Neuronal stem cell (in vitro differentiated cells): ENCODE measurements at regions not wholly inside any gene's neighbourhood (a gene's known extent, or its start where the extent isn't known, plus 50 kb on each side); places are given as distances from the start of the nearest gene placed in this dataset.

Experiments used
- DNase-seq: peaks from one replicate; pipeline ENCODE4 v3.0.0-alpha.2; 2013; ENCODE audit warnings: low spot score
- H2AFZ ChIP-seq: one replicate; pipeline ENCODE4 v1.6.1; 2013; ENCODE audit warnings: mild to moderate bottlenecking, low read length, inconsistent platforms
- H2AK5ac ChIP-seq: 2 replicates; pipeline ENCODE4 v1.6.1; 2013; ENCODE audit warnings: low read depth, mild to moderate bottlenecking, inconsistent platforms, low read length, moderate library complexity, mixed read lengths
- H2BK120ac ChIP-seq: 2 replicates; pipeline ENCODE4 v1.6.1; 2013; ENCODE audit warnings: low read depth, mild to moderate bottlenecking, inconsistent platforms, low read length, moderate library complexity, mixed read lengths
- H2BK12ac ChIP-seq: one replicate; pipeline ENCODE4 v1.6.1; 2013; ENCODE audit warnings: low read length, inconsistent platforms
- H2BK15ac ChIP-seq: 2 replicates; pipeline ENCODE4 v1.6.1; 2013; ENCODE audit warnings: mild to moderate bottlenecking, low read length, inconsistent platforms, mixed read lengths
- H2BK5ac ChIP-seq: one replicate; pipeline ENCODE4 v1.6.1; 2013; ENCODE audit warnings: inconsistent platforms, mild to moderate bottlenecking, low read length, moderate library complexity
- H3K14ac ChIP-seq: one replicate; pipeline ENCODE4 v1.6.1; 2013; ENCODE audit warnings: low read length, inconsistent platforms
- H3K18ac ChIP-seq: 2 replicates; pipeline ENCODE4 v1.6.1; 2013; ENCODE audit warnings: low read length, inconsistent platforms
- H3K23ac ChIP-seq: 2 replicates; pipeline ENCODE4 v1.6.1; 2013; ENCODE audit warnings: low read depth, mild to moderate bottlenecking, mixed read lengths, low read length, inconsistent platforms; ENCODE audit not compliant: poor library complexity
- H3K27ac ChIP-seq: replicated peaks from 3 replicates; pipeline ENCODE4 v1.5.1; 2013; ENCODE audit warnings: low read length, inconsistent platforms
- H3K27me3 ChIP-seq, 3 experiments: 2 replicates each; pipeline ENCODE4 v1.6.1; 2013; ENCODE audit warnings: low read length in 3 of 3, mild to moderate bottlenecking in 2 of 3, inconsistent platforms in 1 of 3, low read depth in 1 of 3, mixed read lengths in 1 of 3, moderate library complexity in 1 of 3; ENCODE audit not compliant: control insufficient read depth in 3 of 3, insufficient read depth in 3 of 3
- H3K36me3 ChIP-seq, 2 donors: replicated peaks in 1 of 2; 2 replicates each; pipeline ENCODE4 v1.6.1; 2013; ENCODE audit warnings: low read length in 2 of 2; ENCODE audit not compliant: control insufficient read depth in 2 of 2, insufficient read depth in 2 of 2
- H3K4ac ChIP-seq: 2 replicates; pipeline ENCODE4 v1.6.1; 2013; ENCODE audit warnings: inconsistent platforms, mild to moderate bottlenecking, low read length, moderate library complexity
- H3K4me1 ChIP-seq, 2 donors: 1 replicate in 1 of 2; 2 replicates in 1 of 2; pipeline ENCODE4 v1.6.1; 2013; ENCODE audit warnings: low read length in 2 of 2, low read depth in 1 of 2; ENCODE audit not compliant: control insufficient read depth in 2 of 2, insufficient read depth in 1 of 2
- H3K4me2 ChIP-seq: one replicate; pipeline ENCODE4 v1.6.1; 2013; ENCODE audit warnings: mild to moderate bottlenecking, low read length, inconsistent platforms; ENCODE audit not compliant: insufficient read depth, poor library complexity, severe bottlenecking
- H3K4me3 ChIP-seq, 2 donors: 2 replicates each; pipeline ENCODE4 v1.5.1; 2013; ENCODE audit warnings: low read length in 2 of 2, mild to moderate bottlenecking in 2 of 2, inconsistent platforms in 1 of 2, moderate library complexity in 1 of 2
- H3K79me1 ChIP-seq: one replicate; pipeline ENCODE4 v1.6.1; 2013; ENCODE audit warnings: low read depth, mild to moderate bottlenecking, inconsistent platforms, low read length, moderate library complexity
- H3K9ac ChIP-seq: one replicate; pipeline ENCODE4 v1.6.1; 2013; ENCODE audit warnings: mild to moderate bottlenecking, low read depth, low read length, inconsistent platforms; ENCODE audit not compliant: poor library complexity
- H3K9me3 ChIP-seq, 2 donors: replicated peaks in 1 of 2; 2 replicates each; pipeline versions ENCODE3 to v1.6.1; 2013; ENCODE audit warnings: low read length in 2 of 2, mild to moderate bottlenecking in 2 of 2, inconsistent platforms in 1 of 2, low read depth in 1 of 2, mixed read lengths in 1 of 2, moderate library complexity in 1 of 2; ENCODE audit not compliant: control insufficient read depth in 2 of 2, insufficient read depth in 1 of 2
- H4K8ac ChIP-seq: one replicate; pipeline ENCODE4 v1.6.1; 2013; ENCODE audit warnings: low read depth, mild to moderate bottlenecking, inconsistent platforms, low read length, moderate library complexity
- H4K91ac ChIP-seq: one replicate; pipeline ENCODE4 v1.6.1; 2013; ENCODE audit warnings: low read length, low read depth, mild to moderate bottlenecking, inconsistent platforms; ENCODE audit not compliant: poor library complexity
- WGBS, 2 donors: extraction: QIAGEN DNeasy Blood & Tissue Kit; methylation state at CpG; one replicate each; pipeline ENCODE4 v1.1.7; 2013; ENCODE audit warnings: missing lambda C conversion rate in 2 of 2, mixed read lengths in 1 of 2; ENCODE audit not compliant: insufficient read length in 2 of 2, insufficient replicate concordance in 1 of 2; ENCODE audit errors: extremely low coverage in 2 of 2; 5-methylcytosine and 5-hydroxymethylcytosine counted together

- H3K27ac ChIP-seq: no peak overlapping the region
- H3K9me3 ChIP-seq: no peaks in the 10 kb centered on the region
- no peaks in the 10 kb centered on the region for H3K27me3 ChIP-seq
- H3K4me1 ChIP-seq: peaks cover 0 to 4% of the 10 kb centered on the region in 2 donors
- H2BK120ac ChIP-seq: no peak overlapping the region
- WGBS, 2 donors: no CpG with 5 or more reads among the region's 6 CpGs
- no peak overlapping the region for H2AK5ac ChIP-seq
- H3K4me3 ChIP-seq: no peak overlapping the region
- H3K4me2 ChIP-seq: no peak overlapping the region
- no peak overlapping the region for H3K14ac ChIP-seq
- no peak overlapping the region for H4K8ac ChIP-seq
- no peaks in the 10 kb centered on the region for H3K36me3 ChIP-seq
- peak overlapping the region; percentile 20 for H2AFZ ChIP-seq
- H2BK5ac ChIP-seq: no peak overlapping the region
- no peak overlapping the region for H3K18ac ChIP-seq
- no peak overlapping the region for H3K9ac ChIP-seq
- H3K79me1 ChIP-seq: no peaks in the 10 kb centered on the region
- no peak for DNase-seq
- H2BK15ac ChIP-seq: no peak overlapping the region
- H3K23ac ChIP-seq: no peak overlapping the region
- H4K91ac ChIP-seq: no peak overlapping the region
- H2BK12ac ChIP-seq: no peak overlapping the region
- no peak overlapping the region for H3K4ac ChIP-seq
Measured at GRCh38 chr13:85316506-85317025, 482.7 kb downstream of the SLITRK6 start.

- 100% methylated on average over 1 of the region's 2 CpGs; no CpG with 5 or more reads in 1 of the 2 donors for WGBS, 2 donors
- Histone ChIP-seq H3K18ac (no peak overlapping the region), H3K36me3 (no peaks in the 10 kb centered on the region), H3K27ac (no peak overlapping the region), H2BK15ac (no peak overlapping the region), H2AK5ac (no peak overlapping the region), H3K9me3 (no peaks in the 10 kb centered on the region), H3K4me1 (peaks cover 0 to 4% of the 10 kb centered on the region in 2 donors), H3K14ac (no peak overlapping the region), H3K27me3 (no peaks in the 10 kb centered on the region), H2BK120ac (no peak overlapping the region), H2AFZ (peak overlapping the region; percentile 43), H3K4me3 (no peak overlapping the region), H4K91ac (no peak overlapping the region), H2BK12ac (no peak overlapping the region), H2BK5ac (no peak overlapping the region), H3K79me1 (no peaks in the 10 kb centered on the region), H3K9ac (no peak overlapping the region), H3K4me2 (no peak overlapping the region), H3K23ac (no peak overlapping the region), H3K4ac (no peak overlapping the region), H4K8ac (no peak overlapping the region)
- DNase-seq: peak; percentile 14
Measured at GRCh38 chr13:85314686-85315085, 484.5 kb downstream of the SLITRK6 start.

GRCh38 chr13:85313761-85314503, 485.3 kb downstream of the SLITRK6 start:
- Histone ChIP-seq H3K14ac (no peak overlapping the region), H2BK5ac (no peak overlapping the region), H3K9me3 (no peaks in the 10 kb centered on the region), H2AFZ (no peak overlapping the region), H4K8ac (no peak overlapping the region), H3K36me3 (no peaks in the 10 kb centered on the region), H3K4me3 (no peak overlapping the region), H3K18ac (no peak overlapping the region), H3K4me1 (peaks cover 0 to 4% of the 10 kb centered on the region in 2 donors), H2BK12ac (no peak overlapping the region), H3K4ac (no peak overlapping the region), H3K27ac (no peak overlapping the region), H4K91ac (no peak overlapping the region), H2AK5ac (no peak overlapping the region), H3K9ac (no peak overlapping the region), H2BK120ac (no peak overlapping the region), H3K4me2 (no peak overlapping the region), H3K79me1 (no peaks in the 10 kb centered on the region), H2BK15ac (no peak overlapping the region), H3K23ac (no peak overlapping the region), H3K27me3 (no peaks in the 10 kb centered on the region)
- no peak for DNase-seq
- no CpG with 5 or more reads among the region's 6 CpGs for WGBS, 2 donors

- Histone ChIP-seq H4K91ac (no peak overlapping the region), H3K36me3 (no peaks in the 10 kb centered on the region), H2BK12ac (no peak overlapping the region), H2BK5ac (no peak overlapping the region), H2BK120ac (no peak overlapping the region), H3K4me1 (peaks cover 0 to 4% of the 10 kb centered on the region in 2 donors), H3K27ac (no peak overlapping the region), H2AFZ (no peak overlapping the region), H3K4ac (no peak overlapping the region), H2AK5ac (no peak overlapping the region), H3K9me3 (no peaks in the 10 kb centered on the region), H3K4me3 (no peak overlapping the region), H3K18ac (no peak overlapping the region), H2BK15ac (no peak overlapping the region), H3K23ac (no peak overlapping the region), H3K9ac (no peak overlapping the region), H3K27me3 (no peaks in the 10 kb centered on the region), H3K14ac (no peak overlapping the region), H3K4me2 (no peak overlapping the region), H4K8ac (no peak overlapping the region), H3K79me1 (no peaks in the 10 kb centered on the region)
- 100% methylated on average over 1 of the region's 4 CpGs; no CpG with 5 or more reads in 1 of the 2 donors for WGBS, 2 donors
- DNase-seq: no peak
Measured at GRCh38 chr13:85312071-85312470, 487.1 kb downstream of the SLITRK6 start.
